ENCODE measurements at regions not wholly inside any gene's neighbourhood (a gene's known extent, or its start where the extent isn't known, plus 50 kb on each side); places are given as distances from the start of the nearest gene placed in this dataset.

DNA sequence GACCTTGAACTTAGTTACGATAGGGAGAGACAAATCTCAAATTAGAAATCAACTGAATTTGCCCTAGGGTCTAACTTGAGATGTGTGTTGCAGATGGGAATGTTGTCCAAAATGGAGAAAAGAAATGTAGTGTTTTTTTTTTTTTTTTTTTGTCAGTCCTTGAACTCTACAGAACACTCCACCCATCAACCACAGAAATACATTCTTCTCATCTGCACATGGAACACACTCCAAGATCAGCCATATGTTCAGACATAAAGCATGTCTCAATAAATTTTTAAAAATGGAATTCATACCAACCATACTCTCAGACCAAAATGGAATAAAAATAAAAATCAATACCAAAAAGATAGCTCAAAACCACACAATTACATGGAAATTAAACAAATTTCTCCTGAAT lies 526.5 kb downstream of the FBXO15 start:
- peak; percentile 8 for DNase-seq

DNA sequence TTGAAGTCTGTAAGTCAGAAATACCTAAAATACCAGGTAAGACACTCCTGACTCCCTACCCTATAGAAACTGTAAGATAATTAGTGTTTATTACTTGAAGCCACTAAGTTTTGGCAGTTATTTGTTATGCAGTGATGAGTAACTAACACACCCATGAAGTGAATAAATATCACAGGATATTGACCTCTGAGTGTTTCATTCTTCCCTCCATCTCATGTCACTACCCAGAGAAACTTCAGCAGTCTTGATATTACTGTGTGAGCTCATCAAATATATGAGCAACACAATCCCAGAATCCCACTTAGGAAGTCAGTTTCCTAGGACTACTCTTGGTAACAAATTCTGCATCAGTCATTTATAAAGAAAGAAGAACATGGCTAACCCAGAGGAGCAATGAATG lies 529.7 kb downstream of the FBXO15 start:
- no peak for DNase-seq

- no peak for DNase-seq
Observed at GRCh38 chr18:73615506-73615905, 532.1 kb downstream of the FBXO15 start.

- peak; percentile 77 for DNase-seq
Observed at GRCh38 chr18:73614812-73615211, 532.8 kb downstream of the FBXO15 start.

GRCh38 chr18:73613706-73614340 lies 533.8 kb downstream of the FBXO15 start:
- no peak for DNase-seq

GRCh38 chr18:73597832-73598615 lies 549.6 kb downstream of the FBXO15 start:
- DNase-seq: no peak

- DNase-seq: no peak
Observed at GRCh38 chr18:73594749-73595148, 552.9 kb downstream of the FBXO15 start.

DNA sequence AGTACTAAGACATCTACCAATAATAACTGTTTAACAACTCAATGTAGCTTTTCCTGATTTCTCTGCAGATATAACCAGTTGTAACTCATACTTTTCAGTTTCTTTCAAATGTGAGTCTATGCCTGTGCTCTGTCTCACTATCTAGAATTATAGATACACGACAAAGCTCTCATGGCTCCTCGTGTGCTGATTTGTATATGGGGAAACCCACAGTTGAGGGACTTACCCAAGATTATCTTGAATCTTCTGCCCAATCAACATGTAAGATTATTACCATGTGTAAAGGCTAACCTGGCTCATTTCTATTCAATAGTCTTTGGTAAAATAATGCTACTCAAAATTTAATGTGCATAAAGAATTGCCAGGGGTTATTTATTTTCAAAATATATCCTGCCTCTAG lies 554.4 kb downstream of the FBXO15 start:
- no peak for DNase-seq

GRCh38 chr18:73590950-73591349 lies 556.7 kb downstream of the FBXO15 start:
- no peak for DNase-seq

DNA sequence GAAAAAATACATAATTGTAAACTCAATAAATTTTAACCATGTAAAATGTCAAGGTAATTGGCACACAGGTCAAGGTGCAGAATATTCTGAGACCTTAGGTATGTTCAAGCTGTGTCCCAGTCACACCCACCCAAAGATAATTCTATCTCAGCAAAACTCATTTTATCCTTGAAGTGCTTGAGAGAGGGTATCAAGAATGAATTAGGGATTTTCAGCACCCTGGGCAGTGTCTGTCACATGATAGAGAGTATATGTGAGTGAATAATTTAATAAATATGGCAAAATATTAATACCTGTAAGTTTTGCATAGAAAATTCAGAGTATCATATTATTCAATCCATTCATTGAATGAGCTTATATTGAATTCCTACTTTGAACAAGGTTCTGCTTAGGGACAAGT lies 567.9 kb downstream of the FBXO15 start:
- no peak for DNase-seq

DNA sequence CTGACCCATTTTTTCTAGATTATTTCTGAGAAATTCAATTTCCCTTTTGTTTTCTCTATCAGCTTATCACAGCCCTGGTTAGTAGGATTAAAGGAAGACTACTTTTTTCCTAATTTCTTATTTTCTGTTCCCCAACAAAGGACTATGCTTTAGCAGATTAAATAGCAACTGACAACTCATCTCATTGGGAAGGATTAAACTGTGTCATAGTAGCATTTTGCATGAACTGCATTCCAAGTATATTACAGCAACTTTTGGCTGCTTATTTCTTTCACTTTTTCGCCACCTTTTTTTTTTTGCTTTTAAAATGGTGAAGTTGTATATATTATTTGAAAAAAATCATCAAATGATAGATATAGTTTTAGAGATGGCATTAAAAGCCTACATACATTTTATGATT lies 570.3 kb downstream of the FBXO15 start:
- DNase-seq: peak; percentile 39

DNA sequence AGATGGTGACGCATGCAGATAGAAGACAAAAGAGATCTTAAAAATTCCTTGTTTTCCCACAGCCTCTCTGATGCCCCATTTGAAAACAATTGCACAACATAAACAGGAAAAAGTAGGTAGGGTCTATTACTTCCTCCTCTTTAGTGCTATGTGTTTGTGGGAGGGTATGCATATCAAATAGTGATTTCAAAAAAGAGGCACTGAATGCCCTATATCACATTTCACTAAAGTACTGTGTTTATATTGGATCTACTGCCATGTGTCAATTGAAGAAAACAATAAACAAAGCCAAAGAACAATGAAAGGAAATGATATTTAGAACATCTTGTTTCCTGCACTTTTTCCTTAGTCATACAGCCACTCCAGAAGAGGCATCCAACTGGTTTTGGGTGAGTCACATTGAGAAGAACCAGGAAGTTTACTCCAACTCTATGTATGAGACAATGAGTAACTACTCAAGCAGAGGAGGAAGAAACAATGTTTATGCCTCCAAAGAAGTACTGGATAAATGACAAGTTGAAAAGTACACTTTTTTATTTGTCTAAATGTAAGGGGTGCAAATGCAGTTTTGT lies 583.6 kb downstream of the FBXO15 start:
- DNase-seq: peak; percentile 77

DNA sequence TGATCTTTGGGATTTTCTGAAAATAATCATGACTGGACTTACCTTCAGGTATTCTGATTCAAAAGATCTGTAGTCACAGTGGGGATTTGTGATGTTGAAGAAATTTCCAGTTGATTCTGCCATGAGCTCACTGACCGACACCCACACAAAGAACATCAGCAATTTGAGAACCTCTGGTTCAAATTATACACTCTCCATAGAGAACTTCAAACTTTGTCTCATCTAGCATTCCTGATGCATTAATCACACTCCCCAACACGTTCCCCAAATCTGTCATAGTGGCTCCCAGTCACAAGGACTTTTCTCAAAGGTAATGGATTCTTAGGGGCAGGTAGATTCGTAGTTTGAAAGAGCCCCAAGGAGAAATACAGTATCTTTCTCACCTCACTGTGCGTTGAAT lies 584.3 kb downstream of the FBXO15 start:
- DNase-seq: peak; percentile 57

DNA sequence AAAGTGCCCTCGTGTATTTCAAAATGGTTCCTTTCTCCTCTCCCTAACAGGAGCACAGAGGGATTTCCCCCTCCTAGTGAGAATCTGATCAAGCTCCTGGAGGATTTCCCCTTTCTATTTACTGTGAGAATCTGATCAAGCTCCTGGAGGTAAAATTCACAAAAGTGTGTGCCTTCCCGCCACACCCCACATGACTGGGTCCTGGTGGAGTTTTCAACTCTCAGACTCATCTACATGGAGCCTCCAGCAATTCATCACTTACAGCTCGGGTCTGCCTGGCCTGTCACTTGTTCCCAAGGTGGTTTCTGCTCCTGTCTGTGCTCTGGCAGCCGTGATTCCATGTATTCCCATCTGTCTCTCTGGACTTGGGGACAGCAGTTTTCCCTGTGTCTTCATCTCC lies 590.7 kb downstream of the FBXO15 start:
- DNase-seq: no peak

DNA sequence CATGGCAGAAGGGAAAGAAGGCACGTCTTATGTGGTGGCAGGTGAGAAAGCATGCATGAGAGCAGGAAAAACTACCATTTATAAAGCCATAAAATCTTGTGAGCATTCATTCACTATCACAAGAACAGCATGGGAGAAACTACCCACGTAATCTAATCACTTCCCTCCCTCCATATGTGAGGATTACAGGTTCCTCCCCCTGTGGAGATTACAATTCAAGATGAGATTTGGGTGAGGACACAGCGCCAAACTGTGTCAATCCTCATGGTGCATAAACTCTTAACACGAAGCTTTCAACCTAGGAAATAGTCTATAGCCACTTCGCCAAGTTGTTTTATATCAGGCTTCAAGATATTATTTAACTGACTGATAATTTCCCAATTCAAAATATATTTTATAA lies 595.5 kb downstream of the FBXO15 start:
- DNase-seq: no peak

DNA sequence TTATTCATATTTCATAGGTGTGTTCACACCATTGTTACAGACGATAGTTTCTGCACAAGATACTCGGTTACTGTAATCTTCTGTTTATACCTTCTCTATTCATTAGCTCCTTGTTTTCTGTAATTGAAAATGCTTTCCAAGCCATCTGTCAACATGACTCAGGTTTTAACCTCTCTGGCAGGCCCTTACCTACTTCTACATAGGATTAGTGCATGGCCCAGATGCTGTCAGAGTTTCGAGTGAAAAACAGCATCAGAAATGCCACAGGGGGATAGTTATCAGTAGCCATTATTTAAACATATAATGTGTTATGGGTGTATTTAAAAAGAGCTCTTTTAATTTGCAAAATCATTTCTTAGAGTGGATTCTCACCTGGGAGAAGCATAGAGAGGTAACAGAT lies 596.4 kb downstream of the FBXO15 start:
- DNase-seq: no peak

DNA sequence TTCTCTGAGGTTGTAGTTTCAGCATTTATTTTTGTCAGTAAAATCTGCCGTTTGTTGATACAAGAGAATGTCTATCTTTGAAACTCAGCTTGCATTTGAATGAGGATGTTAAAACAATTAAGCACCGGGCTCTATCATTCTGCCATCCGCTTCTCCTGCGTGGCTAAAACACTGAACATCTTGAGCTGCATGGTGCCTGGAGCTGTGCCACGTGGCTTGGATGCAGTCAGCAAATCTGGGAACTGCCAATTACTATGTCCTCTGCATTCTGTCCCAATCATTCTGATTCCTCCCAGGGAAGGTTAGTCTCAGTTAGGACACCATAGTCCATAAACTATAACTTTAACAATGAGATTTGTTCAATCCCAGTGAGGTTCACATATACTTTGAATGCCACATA lies 598.4 kb downstream of the FBXO15 start:
- DNase-seq: no peak

- no peak for DNase-seq
Observed at GRCh38 chr18:73545472-73545871, 602.2 kb downstream of the FBXO15 start.

- no peak for DNase-seq
Observed at GRCh38 chr18:73544617-73545016, 603.0 kb downstream of the FBXO15 start.

DNA sequence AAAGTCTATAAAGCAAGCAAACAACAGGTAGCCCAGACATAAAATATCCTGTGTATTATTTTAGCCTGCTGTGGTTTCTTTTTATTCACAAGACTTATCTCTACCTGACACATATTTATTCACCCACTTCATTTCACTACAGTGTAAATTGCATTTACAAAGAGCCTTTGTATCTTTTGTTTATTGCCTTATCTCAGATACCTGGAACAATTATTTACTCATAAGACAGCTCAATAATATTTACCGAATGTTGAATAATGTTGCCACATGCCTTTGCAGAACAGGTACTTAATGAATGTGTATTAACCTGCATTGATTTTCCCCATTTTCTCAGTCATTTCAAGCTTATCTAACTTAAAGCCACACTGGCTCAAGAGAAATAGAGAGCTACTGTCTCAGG lies 603.6 kb downstream of the FBXO15 start:
- no peak for DNase-seq

GRCh38 chr18:73535990-73536389 lies 611.6 kb downstream of the FBXO15 start:
- DNase-seq: no peak

- no peak for DNase-seq
Observed at GRCh38 chr18:73535189-73535588, 612.4 kb downstream of the FBXO15 start.

- DNase-seq: no peak
Observed at GRCh38 chr18:73531601-73532000, 616.0 kb downstream of the FBXO15 start.

DNA sequence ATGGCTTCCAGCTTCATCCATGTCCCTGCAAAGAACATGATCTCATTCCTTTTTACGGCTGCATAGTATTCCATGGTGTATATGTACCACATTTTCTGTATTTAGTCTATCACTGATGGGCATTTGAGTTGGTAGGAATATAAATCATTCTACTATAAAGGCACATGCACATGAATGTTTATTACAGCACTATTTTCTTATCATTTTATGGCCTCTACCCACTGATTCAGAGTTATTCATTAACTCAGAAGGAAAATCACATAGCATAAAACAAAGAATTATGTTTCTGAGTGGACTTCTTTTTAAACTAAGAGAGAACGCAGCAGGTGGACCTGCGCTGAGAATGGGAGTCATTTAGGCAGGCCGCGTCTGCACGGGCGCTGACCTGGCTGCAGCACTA lies 619.6 kb downstream of the FBXO15 start:
- no peak for DNase-seq

Measured in fibroblast of skin of back (primary cell).